K562 (cell line): ENCODE measurements at regions not wholly inside any gene's neighbourhood (a gene's known extent, or its start where the extent isn't known, plus 50 kb on each side); places are given as distances from the start of the nearest gene placed in this dataset.
A peak's percentile ranks its signal among the peaks of the same experiment; 100 is the strongest.

Source experiments
- CAMTA2 ChIP-seq: fragments of 250-450 bp; sonication (Bioruptor Pico); conservative IDR thresholded peaks from 2 replicates; pipeline ENCODE4 v1.5.1; 2022
- CC2D1A ChIP-seq: fragments of 450-650 bp; IDR thresholded peaks from 2 replicates; pipeline ENCODE4 v1.6.1; 2017; ENCODE audit warnings: mild to moderate bottlenecking
- CUX1 ChIP-seq: fragments of 200-800 bp; sonication (Bioruptor generic); IDR thresholded peaks from 2 replicates; pipeline ENCODE4 v1.6.1; 2016; ENCODE audit warnings: missing genetic modification characterization, missing compliant biosample characterization
- ELF1 ChIP-seq: fragments of 200-800 bp; sonication (Bioruptor generic); IDR thresholded peaks from 2 replicates; pipeline ENCODE4 v1.6.1; 2016; ENCODE audit warnings: missing genetic modification characterization, missing compliant biosample characterization
- FIP1L1 ChIP-seq: fragments of 200-400 bp; formaldehyde crosslinking; IDR thresholded peaks from 2 replicates; pipeline ENCODE4 v1.6.1; 2018; ENCODE audit warnings: mild to moderate bottlenecking, low read depth, low read length; ENCODE audit not compliant: poor library complexity, severe bottlenecking
- FOXJ3 ChIP-seq: sonication (generic); formaldehyde crosslinking; IDR thresholded peaks from 2 replicates; pipeline ENCODE4 v1.4.0; 2020; ENCODE audit warnings: mild to moderate bottlenecking, missing genetic modification reagents
- FOXM1 ChIP-seq, 2 experiments: fragments of 450-650 bp in 1 of 2; sonication (generic) in 1 of 2; formaldehyde crosslinking in 1 of 2; IDR thresholded peaks; 2 replicates each; pipeline versions ENCODE4 v1.6.1 to v1.9.0; 2017 to 2022; ENCODE audit warnings: low read depth in 2 of 2, mild to moderate bottlenecking in 2 of 2, missing genetic modification reagents in 1 of 2, moderate library complexity in 1 of 2
- HMG20A ChIP-seq: fragments of 450-650 bp; formaldehyde crosslinking; conservative IDR thresholded peaks from 2 replicates; pipeline ENCODE4 v1.4.0; 2020; ENCODE audit warnings: mild to moderate bottlenecking, mixed read lengths
- ILF3 ChIP-seq: fragments of 450-650 bp; IDR thresholded peaks from 2 replicates; pipeline ENCODE4 v1.6.1; 2018; ENCODE audit warnings: antibody characterized with exemption, mild to moderate bottlenecking, moderate library complexity, borderline replicate concordance
- KDM1A ChIP-seq, 2 experiments: fragments of 450-650 bp; IDR thresholded peaks; 2 replicates each; pipeline ENCODE4 v1.6.1; 2016; ENCODE audit warnings: mild to moderate bottlenecking in 2 of 2
- LEF1 ChIP-seq: fragments of 450-650 bp; IDR thresholded peaks from 2 replicates; pipeline ENCODE4 v1.6.1; 2016; ENCODE audit warnings: mild to moderate bottlenecking
- MEIS2 ChIP-seq: fragments of 450-650 bp; IDR thresholded peaks from 2 replicates; pipeline ENCODE4 v1.6.1; 2014; ENCODE audit warnings: mild to moderate bottlenecking; ENCODE audit not compliant: partially characterized antibody
- MTA3 ChIP-seq: fragments of 450-650 bp; formaldehyde crosslinking; IDR thresholded peaks from 2 replicates; pipeline ENCODE4 v1.6.1; 2017; ENCODE audit warnings: mild to moderate bottlenecking, borderline replicate concordance
- PCBP2 ChIP-seq: fragments of 200-400 bp; formaldehyde crosslinking; IDR thresholded peaks from 2 replicates; pipeline ENCODE4 v1.6.1; 2018; ENCODE audit warnings: low read length, low read depth, mild to moderate bottlenecking, moderate library complexity; ENCODE audit not compliant: poor library complexity, severe bottlenecking
- POLR2H ChIP-seq: IDR thresholded peaks from 2 replicates; pipeline ENCODE4 v1.6.1; 2016; ENCODE audit warnings: missing genetic modification characterization, low read depth, mild to moderate bottlenecking, control low read depth, missing compliant biosample characterization, moderate library complexity
- RAD51 ChIP-seq: fragments of 450-650 bp; IDR thresholded peaks from 2 replicates; pipeline ENCODE4 v1.7.1; 2016; ENCODE audit warnings: low read depth, mild to moderate bottlenecking, borderline replicate concordance
- TARDBP ChIP-seq: fragments of 450-650 bp; IDR thresholded peaks from 2 replicates; pipeline ENCODE4 v1.6.1; 2016
- THAP12 ChIP-seq: fragments of 250-450 bp; sonication (Bioruptor Pico); IDR thresholded peaks from 2 replicates; pipeline ENCODE4 v1.9.0; 2021; ENCODE audit warnings: mild to moderate bottlenecking, inconsistent platforms
- ZFP30 ChIP-seq: fragments of 250-450 bp; sonication (Bioruptor Pico); IDR thresholded peaks from 2 replicates; pipeline ENCODE4 v1.8.0; 2022; ENCODE audit warnings: moderate library complexity, mild to moderate bottlenecking, inconsistent platforms, borderline replicate concordance
- TF ChIP-seq, protein P1 (sequence below), 2 experiments: fragments of 450-650 bp in 1 of 2; sonication (generic) in 1 of 2; formaldehyde crosslinking in 1 of 2; IDR thresholded peaks in 1 of 2; conservative IDR thresholded peaks in 1 of 2; 2 replicates each; pipeline versions ENCODE4 v1.6.1 to v1.8.1; 2016 to 2023; ENCODE audit warnings: mild to moderate bottlenecking in 2 of 2, moderate library complexity in 2 of 2, inconsistent platforms in 1 of 2, missing genetic modification reagents in 1 of 2
- TF ChIP-seq, protein P2 (sequence below): sonication (generic); formaldehyde crosslinking; IDR thresholded peaks from 2 replicates; pipeline ENCODE4 v1.5.0; 2020; ENCODE audit warnings: missing genetic modification reagents

DNA sequence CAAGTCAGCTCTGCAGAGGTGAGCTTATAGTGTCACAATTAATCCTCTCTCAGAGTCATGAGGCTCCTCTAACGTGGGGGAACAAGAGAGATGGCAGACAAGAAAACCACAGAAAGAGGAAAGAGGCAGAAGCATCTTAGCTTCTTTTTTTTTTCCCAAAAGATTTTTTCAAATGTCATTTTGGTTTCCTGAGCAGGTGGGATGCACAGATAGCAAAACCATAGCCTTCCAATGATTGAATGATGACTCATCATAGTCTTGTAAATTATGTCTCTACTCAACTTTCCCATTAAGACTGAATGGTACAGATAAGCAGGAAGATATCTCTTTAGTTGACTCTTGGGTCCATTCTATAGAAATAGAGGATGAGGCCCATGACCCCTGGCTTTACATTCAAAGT, 162.8 kb upstream of the ZFHX3 start (continued):
- TF ChIP-seq CC2D1A (no peak), CAMTA2 (CRISPR knock-in tag) (no peak), TARDBP (no peak), ILF3 (no peak), PCBP2 (no peak), FOXJ3 (CRISPR knock-in tag) (no peak), HMG20A (no peak), RAD51 (no peak), LEF1 (no peak), POLR2H (tag) (no peak), MEIS2 (peak; percentile 88), FOXM1 (IDR thresholded peaks at IDR 0.05; ENCODE audit: low read depth) (no peak), FOXM1 (CRISPR knock-in tag; IDR thresholded peaks at IDR 0.05; ENCODE audit: low read depth) (no peak), CUX1 (no peak), ELF1 (tag) (no peak), ZFP30 (no peak), FIP1L1 (no peak), KDM1A (IDR thresholded peaks at IDR 0.05) (peak in 1 of 2 experiments; percentile 43; a peak in 1 of 4 replicates), THAP12 (CRISPR knock-in tag) (no peak), MTA3 (no peak)
- TF ChIP-seq, protein P1, sequence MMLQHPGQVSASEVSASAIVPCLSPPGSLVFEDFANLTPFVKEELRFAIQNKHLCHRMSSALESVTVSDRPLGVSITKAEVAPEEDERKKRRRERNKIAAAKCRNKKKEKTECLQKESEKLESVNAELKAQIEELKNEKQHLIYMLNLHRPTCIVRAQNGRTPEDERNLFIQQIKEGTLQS (IDR thresholded peaks at IDR 0.05): peak; percentile 81
- TF ChIP-seq, protein P1 (CRISPR knock-in tag; conservative IDR thresholded peaks at IDR 0.05): no peak
- TF ChIP-seq, protein P2, sequence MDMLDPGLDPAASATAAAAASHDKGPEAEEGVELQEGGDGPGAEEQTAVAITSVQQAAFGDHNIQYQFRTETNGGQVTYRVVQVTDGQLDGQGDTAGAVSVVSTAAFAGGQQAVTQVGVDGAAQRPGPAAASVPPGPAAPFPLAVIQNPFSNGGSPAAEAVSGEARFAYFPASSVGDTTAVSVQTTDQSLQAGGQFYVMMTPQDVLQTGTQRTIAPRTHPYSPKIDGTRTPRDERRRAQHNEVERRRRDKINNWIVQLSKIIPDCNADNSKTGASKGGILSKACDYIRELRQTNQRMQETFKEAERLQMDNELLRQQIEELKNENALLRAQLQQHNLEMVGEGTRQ (CRISPR knock-in tag): no peak
